ENCODE measurements at regions not wholly inside any gene's neighbourhood (a gene's known extent, or its start where the extent isn't known, plus 50 kb on each side); places are given as distances from the start of the nearest gene placed in this dataset.

DNA sequence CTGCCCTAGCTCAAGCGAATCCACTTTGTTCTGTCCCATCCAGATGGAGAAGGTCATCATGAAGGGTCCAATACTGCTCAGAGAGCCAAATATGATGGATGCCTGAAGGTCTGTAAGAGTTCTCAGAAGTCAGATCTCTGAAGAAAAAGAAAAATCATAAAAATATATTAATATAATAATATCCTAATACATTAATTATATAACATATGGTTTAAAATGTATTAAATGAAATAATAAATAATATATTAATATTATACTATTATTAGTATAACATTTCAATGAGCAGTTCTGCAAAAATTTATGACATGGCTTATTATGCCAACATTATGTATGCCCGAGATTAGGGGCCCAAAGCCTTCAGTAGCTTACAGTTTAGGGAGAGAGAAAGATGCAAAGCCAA is 78.2 kb upstream of the GPR12 start:
- TF ChIP-seq, protein P1, sequence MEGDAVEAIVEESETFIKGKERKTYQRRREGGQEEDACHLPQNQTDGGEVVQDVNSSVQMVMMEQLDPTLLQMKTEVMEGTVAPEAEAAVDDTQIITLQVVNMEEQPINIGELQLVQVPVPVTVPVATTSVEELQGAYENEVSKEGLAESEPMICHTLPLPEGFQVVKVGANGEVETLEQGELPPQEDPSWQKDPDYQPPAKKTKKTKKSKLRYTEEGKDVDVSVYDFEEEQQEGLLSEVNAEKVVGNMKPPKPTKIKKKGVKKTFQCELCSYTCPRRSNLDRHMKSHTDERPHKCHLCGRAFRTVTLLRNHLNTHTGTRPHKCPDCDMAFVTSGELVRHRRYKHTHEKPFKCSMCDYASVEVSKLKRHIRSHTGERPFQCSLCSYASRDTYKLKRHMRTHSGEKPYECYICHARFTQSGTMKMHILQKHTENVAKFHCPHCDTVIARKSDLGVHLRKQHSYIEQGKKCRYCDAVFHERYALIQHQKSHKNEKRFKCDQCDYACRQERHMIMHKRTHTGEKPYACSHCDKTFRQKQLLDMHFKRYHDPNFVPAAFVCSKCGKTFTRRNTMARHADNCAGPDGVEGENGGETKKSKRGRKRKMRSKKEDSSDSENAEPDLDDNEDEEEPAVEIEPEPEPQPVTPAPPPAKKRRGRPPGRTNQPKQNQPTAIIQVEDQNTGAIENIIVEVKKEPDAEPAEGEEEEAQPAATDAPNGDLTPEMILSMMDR (conservative IDR thresholded peaks at IDR 0.05; ENCODE audit: low read depth, low read length), result no peak
- no peak for TF ChIP-seq EZH2 (IDR thresholded peaks at IDR 0.05; ENCODE audit: borderline replicate concordance, low read depth, low read length, poor library complexity, severe bottlenecking)
